IPS-NIHi7 (cell line): ENCODE measurements at regions not wholly inside any gene's neighbourhood (a gene's known extent, or its start where the extent isn't known, plus 50 kb on each side); places are given as distances from the start of the nearest gene placed in this dataset.
A peak's percentile ranks its signal among the peaks of the same experiment; 100 is the strongest.
"Not testable (repeated sequence)": the region's sequence is repeated elsewhere in the genome, so short reads cannot be mapped to it uniquely, and the experiment has no call there.

Experiments used
- DNase-seq: peaks from one replicate; pipeline ENCODE4 v3.0.0; 2012; ENCODE audit warnings: mixed read lengths; ENCODE audit errors: extremely low spot score

DNA sequence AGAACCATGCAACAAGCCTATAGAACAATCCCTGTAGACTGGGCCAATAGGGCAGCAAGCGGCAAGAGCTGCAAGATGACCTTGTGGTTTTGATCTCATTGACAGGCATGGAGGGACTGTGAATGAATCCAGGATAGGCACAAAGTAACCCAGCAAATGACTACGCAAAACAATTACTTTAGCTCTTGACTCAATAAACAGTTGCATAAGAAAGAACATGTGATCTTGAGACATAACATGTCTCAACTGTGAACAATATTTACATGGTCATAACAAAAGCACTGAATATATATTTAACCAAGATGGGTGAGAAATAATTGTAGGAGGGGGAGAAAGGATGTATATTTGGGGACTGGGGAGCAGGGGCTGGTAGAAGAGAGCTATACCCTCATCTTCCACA is 313.7 kb upstream of the CDH5 start:
- DNase-seq: no peak

DNA sequence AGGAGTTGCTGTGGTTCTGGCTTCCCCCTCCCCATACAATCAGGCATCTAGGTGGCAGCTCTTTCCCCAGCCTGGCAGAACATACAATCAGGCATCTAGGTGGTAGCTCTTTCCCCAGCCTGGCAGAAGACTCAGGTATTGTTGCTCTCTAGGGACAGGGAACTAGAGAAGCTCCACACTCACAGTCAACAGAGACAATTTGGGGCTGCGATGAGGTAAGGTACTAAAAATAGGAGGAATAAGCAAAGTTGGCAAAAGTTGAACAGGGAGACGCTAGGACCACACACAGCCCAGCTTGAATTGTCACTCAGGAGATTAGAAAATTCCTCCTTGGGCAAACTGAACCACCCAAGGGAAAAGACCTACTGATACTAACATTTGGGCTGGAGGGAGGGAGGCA is 315.5 kb upstream of the CDH5 start:
- no peak for DNase-seq

DNA sequence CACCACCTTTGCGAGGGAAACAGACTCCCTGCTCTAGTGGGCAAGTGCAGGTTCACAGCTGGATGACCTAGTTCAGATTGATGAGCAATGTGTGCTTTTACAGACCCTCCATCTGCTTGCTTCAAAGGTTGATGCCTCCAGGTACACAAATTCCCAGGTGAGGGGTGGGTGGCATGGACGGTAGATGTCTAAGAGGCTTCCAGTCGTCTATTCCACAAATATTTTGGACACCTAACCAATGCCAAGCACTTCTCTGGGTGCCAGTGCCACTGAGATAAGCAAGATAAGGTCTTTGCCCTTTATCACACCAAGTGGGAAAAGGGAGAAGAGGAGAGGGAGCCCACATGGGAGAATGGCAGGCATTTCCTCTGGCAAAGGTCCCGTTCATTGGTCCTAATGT is 316.6 kb upstream of the CDH5 start:
- no peak for DNase-seq

- DNase-seq: no peak
Observed at GRCh38 chr16:66045626-66046025, 320.9 kb upstream of the CDH5 start.

- DNase-seq: no peak
Observed at GRCh38 chr16:66044556-66044955, 321.9 kb upstream of the CDH5 start.

DNA sequence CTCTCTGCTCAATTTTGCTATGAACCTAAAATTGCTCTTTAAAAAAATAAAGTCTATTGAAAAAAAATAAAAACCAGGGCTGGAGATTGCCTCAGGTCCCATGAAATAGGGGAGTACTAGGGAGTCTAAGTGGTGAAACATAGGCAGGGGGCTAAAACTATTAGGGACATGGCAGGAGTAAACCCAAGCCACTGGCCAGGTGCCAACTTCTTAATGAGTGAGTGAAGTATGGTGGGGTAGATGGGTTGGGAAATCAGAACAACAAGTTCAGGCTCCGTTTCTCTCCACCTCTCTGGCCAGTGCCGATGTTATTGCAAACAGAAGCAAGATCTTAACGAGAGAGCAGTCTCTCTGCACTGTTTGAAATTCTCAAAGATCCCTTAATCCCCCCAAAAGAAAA is 322.4 kb upstream of the CDH5 start:
- DNase-seq: no peak

DNA sequence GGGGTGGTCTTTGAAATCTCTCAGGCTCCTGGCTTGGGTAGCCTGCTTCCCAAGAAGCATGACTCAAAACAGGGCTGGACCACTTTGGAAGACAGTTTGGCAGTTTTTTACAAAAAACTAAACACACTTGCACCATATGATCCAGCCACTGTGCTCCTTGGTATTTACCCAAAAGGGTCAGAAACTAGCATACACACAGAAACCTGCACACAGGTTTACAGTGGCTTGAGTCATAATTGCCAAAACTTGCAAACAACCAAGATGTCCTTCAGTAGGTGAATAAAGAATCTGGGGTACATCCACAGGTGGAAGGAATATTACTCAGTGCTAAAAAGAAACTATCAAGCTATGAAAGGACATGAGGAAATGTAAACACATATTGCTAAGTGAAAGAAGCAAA is 323.2 kb upstream of the CDH5 start:
- no peak for DNase-seq

GRCh38 chr16:66042341-66042740 is 324.1 kb upstream of the CDH5 start:
- DNase-seq: no peak

DNA sequence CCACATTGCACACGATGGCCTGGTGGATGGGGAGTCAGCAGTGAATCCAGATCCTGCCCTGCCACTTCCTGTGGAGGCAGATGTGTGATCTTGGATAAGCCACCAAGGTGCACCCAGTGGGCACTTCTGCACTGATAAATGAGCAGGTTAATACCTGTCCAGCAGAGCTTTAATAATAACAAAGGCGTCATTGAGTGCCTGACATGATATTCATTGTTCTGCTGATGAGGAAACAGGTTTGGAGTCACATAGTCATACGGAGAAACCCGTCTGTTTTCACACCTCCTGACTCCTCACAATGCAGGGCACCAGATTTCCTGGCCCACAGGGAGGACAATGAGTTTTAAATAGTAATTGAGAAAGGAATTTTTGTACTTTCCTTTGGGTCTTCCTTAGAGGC is 324.6 kb upstream of the CDH5 start:
- DNase-seq: no peak

- no peak for DNase-seq
Observed at GRCh38 chr16:66039793-66040192, 326.7 kb upstream of the CDH5 start.

DNA sequence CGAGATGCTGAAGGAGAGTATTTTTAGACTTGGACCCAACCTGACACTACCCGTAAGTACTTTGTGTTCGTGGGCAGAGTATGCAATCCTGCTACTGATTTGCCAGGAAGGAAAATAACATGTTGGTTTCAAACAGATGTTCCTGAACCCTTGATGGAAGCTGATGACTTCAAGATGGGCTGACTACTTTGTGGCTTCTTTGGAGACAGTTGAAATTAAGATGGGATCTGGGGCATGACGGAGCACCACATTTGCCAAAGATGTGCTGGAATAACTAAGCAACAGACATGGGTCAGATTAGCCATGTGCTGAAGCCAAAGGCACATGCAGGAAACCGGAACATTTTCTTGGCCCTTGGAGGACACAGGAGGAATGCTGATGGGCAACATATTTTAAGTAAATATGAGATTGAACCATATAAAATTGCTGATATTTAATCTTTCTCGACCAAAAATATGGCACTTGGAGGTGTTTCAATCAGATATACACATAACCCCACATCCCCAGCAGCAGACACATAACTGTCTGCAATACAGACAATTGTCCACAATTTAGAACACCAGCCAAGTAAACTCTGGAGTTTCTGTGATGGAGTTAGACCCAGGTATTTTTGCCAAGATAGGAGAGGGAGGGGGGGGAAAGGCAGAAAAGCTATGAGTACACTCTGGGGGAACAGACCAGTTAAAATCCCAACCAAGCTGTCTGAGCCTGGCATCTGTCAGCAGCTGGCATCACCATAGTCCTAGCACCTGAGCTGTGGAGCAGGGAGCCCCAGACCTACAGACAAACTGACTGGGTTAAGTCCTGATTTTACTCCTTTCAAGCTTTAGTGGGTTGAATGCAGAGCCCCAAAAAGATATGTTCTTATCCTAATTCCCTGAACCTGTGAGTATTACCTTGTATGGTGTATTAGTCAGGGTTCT is 329.4 kb upstream of the CDH5 start:
- DNase-seq: no peak

- DNase-seq: no peak
Observed at GRCh38 chr16:66036184-66036583, 330.3 kb upstream of the CDH5 start.

- DNase-seq: no peak
Observed at GRCh38 chr16:66035096-66035495, 331.4 kb upstream of the CDH5 start.

DNA sequence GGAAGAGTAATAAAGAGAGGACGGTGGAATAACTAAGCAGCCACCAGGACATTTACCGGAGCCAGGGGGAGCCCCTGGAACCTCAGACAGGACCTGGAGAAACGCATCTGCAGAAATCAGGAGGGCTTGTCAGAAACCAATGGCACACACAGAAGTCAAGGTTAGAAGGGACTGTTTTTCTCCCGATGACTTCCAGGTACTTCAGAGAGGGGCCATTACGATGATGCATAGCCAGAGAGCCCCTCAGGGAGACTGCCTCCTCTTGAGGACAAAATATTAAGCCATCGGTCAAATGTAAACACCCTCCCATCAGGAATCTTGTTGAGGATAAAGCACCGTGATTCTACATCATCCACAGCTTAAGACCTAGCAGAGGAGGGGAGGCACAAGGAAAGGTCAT is 333.6 kb upstream of the CDH5 start:
- no peak for DNase-seq

GRCh38 chr16:66030036-66030435 is 336.5 kb upstream of the CDH5 start:
- peak; percentile 29 for DNase-seq

DNA sequence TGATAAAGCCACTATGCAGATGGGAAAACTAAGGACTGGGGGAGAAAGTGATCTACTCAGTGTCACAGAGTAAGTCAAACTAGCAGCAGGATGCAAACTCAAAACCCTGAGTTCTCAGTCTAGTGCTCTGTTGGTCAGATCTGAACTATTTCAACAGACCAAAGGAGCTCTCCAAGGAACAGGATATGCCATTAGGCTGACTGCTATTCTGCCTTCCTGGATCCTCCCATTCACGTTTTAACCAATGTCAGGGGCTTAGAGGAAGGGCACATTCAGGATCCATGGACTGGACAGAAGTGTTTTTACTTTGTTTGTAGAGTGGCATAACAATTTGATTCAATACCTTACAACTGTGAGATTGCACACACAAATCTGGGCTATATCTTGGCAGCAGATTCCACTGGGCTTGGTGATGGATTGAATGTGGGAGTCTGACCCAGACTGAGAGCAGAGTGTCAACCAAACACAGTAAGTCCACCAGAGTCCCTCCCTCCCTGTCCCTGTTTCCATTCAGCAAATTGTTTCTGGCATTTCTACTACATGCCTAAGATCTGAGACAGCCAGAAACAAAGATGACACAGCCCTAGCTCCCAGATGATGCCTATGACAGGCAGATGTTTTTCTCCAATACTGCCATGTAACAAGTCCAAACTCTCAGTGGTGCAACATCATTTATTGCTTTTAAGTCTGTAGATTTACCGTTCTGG is 337.8 kb upstream of the CDH5 start:
- no peak for DNase-seq

- DNase-seq: no peak
Observed at GRCh38 chr16:66026787-66027330, 339.6 kb upstream of the CDH5 start.

- DNase-seq: peak; percentile 75
Observed at GRCh38 chr16:66026211-66026610, 340.3 kb upstream of the CDH5 start.

GRCh38 chr16:66025751-66026150 is 340.7 kb upstream of the CDH5 start:
- DNase-seq: no peak

GRCh38 chr16:66024567-66024966 is 341.9 kb upstream of the CDH5 start:
- DNase-seq: not testable (repeated sequence)

DNA sequence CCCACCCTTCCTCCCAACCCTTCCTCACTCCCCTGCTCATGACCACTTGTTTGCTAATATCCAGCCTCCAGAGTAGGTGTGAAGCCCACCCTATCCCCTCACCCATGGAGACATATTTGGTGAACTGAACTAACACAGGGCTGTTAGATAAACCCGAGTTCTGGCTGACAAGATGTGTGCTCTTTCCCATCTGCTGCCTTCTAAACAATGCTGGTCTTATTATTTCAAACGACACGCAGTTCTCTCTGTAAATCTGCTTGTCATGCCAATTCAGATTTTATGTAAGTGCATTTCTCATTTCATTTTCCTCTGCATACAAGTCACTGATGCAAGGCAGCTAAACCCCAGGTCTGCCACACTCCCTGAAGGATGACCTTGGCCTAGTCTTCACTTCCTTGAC is 343.0 kb upstream of the CDH5 start:
- DNase-seq: no peak

- DNase-seq: no peak
Observed at GRCh38 chr16:66020642-66021041, 345.8 kb upstream of the CDH5 start.

GRCh38 chr16:66020046-66020445 is 346.4 kb upstream of the CDH5 start:
- no peak for DNase-seq
